BJ (cell line): ENCODE measurements at regions not wholly inside any gene's neighbourhood (a gene's known extent, or its start where the extent isn't known, plus 50 kb on each side); places are given as distances from the start of the nearest gene placed in this dataset.
"Not testable (repeated sequence)": the region's sequence is repeated elsewhere in the genome, so short reads cannot be mapped to it uniquely, and the experiment has no call there.

Source experiments
- CTCF ChIA-PET: fragments of 350-600 bp; formaldehyde crosslinking; extraction: SDS; loops from one replicate; lab custom pipeline; 2021; ENCODE audit warnings: antibody characterized with exemption, inconsistent platforms; lab: Yijun Ruan, JAX
- POLR2A ChIA-PET: fragments of 300-600 bp; sonication (Branson Sonifier 250); formaldehyde crosslinking; extraction: SDS; loops from one replicate; lab custom pipeline; 2021; ENCODE audit warnings: antibody characterized with exemption; lab: Charles Lee
- DNase-seq: peaks from one replicate; pipeline ENCODE4 v3.0.0-alpha.2; 2011; ENCODE audit warnings: low read depth
- H3K27me3 ChIP-seq: 2 replicates; pipeline ENCODE4 v1.6.0; 2011; ENCODE audit warnings: low read length; ENCODE audit not compliant: control insufficient read depth, insufficient read depth
- H3K36me3 ChIP-seq: 2 replicates; pipeline ENCODE4 v1.5.1; 2011; ENCODE audit warnings: low read length; ENCODE audit not compliant: control insufficient read depth, insufficient read depth
- H3K4me3 ChIP-seq: 2 replicates; pipeline ENCODE4 v1.5.1; 2011; ENCODE audit warnings: low read depth, mild to moderate bottlenecking, control low read depth, low read length
- CTCF ChIP-seq: IDR thresholded peaks from 2 replicates; pipeline ENCODE4 v1.5.1; 2011; ENCODE audit warnings: low read depth, mild to moderate bottlenecking, control low read depth, inconsistent platforms, low read length, moderate library complexity; ENCODE audit not compliant: insufficient read depth

GRCh38 chr3:80649170-80649569, 881.4 kb upstream of the ROBO1 start:
- no peak for DNase-seq
- Histone ChIP-seq H3K36me3 (no peaks in the 10 kb centered on the region), H3K27me3 (no peaks in the 10 kb centered on the region), H3K4me3 (no peak overlapping the region)
- CTCF ChIA-PET: no interaction called here
- POLR2A ChIA-PET: no interaction called here
- TF ChIP-seq CTCF: no peak

GRCh38 chr3:80643421-80643820, 875.6 kb upstream of the ROBO1 start:
- Histone ChIP-seq H3K36me3 (no peaks in the 10 kb centered on the region), H3K4me3 (no peak overlapping the region), H3K27me3 (no peaks in the 10 kb centered on the region)
- ChIA-PET CTCF (no interaction called here), POLR2A (no interaction called here)
- no peak for TF ChIP-seq CTCF
- DNase-seq: no peak

GRCh38 chr3:80618295-80619256, 850.8 kb upstream of the ROBO1 start:
- Histone ChIP-seq H3K36me3 (no peaks in the 10 kb centered on the region), H3K4me3 (no peak overlapping the region), H3K27me3 (no peaks in the 10 kb centered on the region)
- DNase-seq: no peak
- POLR2A ChIA-PET: no interaction called here
- CTCF ChIA-PET: no interaction called here
- no peak for TF ChIP-seq CTCF

GRCh38 chr3:80612366-80612765, 844.6 kb upstream of the ROBO1 start:
- no peak overlapping the region for H3K4me3 ChIP-seq
- no peaks in the 10 kb centered on the region for H3K36me3 ChIP-seq
- no peak for DNase-seq
- no peaks in the 10 kb centered on the region for H3K27me3 ChIP-seq
- CTCF ChIA-PET: no interaction called here
- TF ChIP-seq CTCF: no peak
- POLR2A ChIA-PET: no interaction called here

GRCh38 chr3:80608072-80608471, 840.3 kb upstream of the ROBO1 start:
- H3K36me3 ChIP-seq, CTCF ChIA-PET, POLR2A ChIA-PET, H3K27me3 ChIP-seq, DNase-seq, H3K4me3 ChIP-seq: not testable (repeated sequence)

- Histone ChIP-seq H3K4me3 (no peak overlapping the region), H3K27me3 (no peaks in the 10 kb centered on the region), H3K36me3 (no peaks in the 10 kb centered on the region)
- CTCF ChIA-PET: no interaction called here
- TF ChIP-seq CTCF: no peak
- POLR2A ChIA-PET: no interaction called here
- no peak for DNase-seq
Observed at GRCh38 chr3:80606073-80606472, 838.3 kb upstream of the ROBO1 start.
